CD4-positive, alpha-beta T cell (primary cell): ENCODE measurements at regions not wholly inside any gene's neighbourhood (a gene's known extent, or its start where the extent isn't known, plus 50 kb on each side); places are given as distances from the start of the nearest gene placed in this dataset.
A peak's percentile ranks its signal among the peaks of the same experiment; 100 is the strongest.

Experiments used
- ATAC-seq: fragments of 200-7000 bp; cut with Tn5 transposase; one replicate; pipeline ENCODE4 v1.10.0; 2022; ENCODE audit warnings: mild to moderate bottlenecking; ENCODE audit not compliant: poor library complexity
- CTCF ChIA-PET: fragments of 350-600 bp; sonication (Branson Sonifier 250); formaldehyde crosslinking; loops from one replicate; lab custom pipeline; 2021; ENCODE audit warnings: antibody characterized with exemption, inconsistent platforms; lab: Charles Lee
- POLR2A ChIA-PET: fragments of 350-600 bp; sonication (Branson Sonifier 250); formaldehyde crosslinking; loops from one replicate; lab custom pipeline; 2021; ENCODE audit warnings: antibody characterized with exemption, inconsistent platforms; lab: Charles Lee
- DNase-seq, 14 experiments: peaks; one replicate each; pipeline ENCODE4 v3.0.0-alpha.2; 2013 to 2020; ENCODE audit warnings: mixed read lengths in 2 of 14
- H3K27ac ChIP-seq, 2 donors: one replicate each; pipeline versions ENCODE4 v1.5.1 to v1.7.0; 2013; ENCODE audit warnings: low read length in 2 of 2, low read depth in 1 of 2, mild to moderate bottlenecking in 1 of 2
- H3K27me3 ChIP-seq, 2 experiments: 1 replicate in 1 of 2; 2 replicates in 1 of 2; pipeline versions ENCODE4 v1.6.1 to v1.7.0; 2013; ENCODE audit warnings: low read length in 2 of 2, control low read depth in 1 of 2, mild to moderate bottlenecking in 1 of 2, moderate library complexity in 1 of 2; ENCODE audit not compliant: insufficient read depth in 2 of 2, control insufficient read depth in 1 of 2
- H3K36me3 ChIP-seq: one replicate; pipeline ENCODE4 v1.6.1; 2013; ENCODE audit warnings: low read length, control low read depth; ENCODE audit not compliant: insufficient read depth
- H3K4me1 ChIP-seq: one replicate; pipeline ENCODE4 v1.6.1; 2013; ENCODE audit warnings: low read length, control low read depth; ENCODE audit not compliant: insufficient read depth
- H3K4me3 ChIP-seq: one replicate; pipeline ENCODE4 v1.5.1; 2013; ENCODE audit warnings: mild to moderate bottlenecking, low read length, moderate library complexity
- H3K9me3 ChIP-seq, 2 experiments: 1 replicate in 1 of 2; 2 replicates in 1 of 2; pipeline versions ENCODE4 v1.6.1 to v1.7.0; 2013; ENCODE audit warnings: low read length in 2 of 2, mild to moderate bottlenecking in 2 of 2, control low read depth in 1 of 2, moderate library complexity in 1 of 2; ENCODE audit not compliant: control insufficient read depth in 1 of 2, insufficient read depth in 1 of 2
- H3K27ac Mint-ChIP-seq: one replicate; pipeline ENCODE4 v1.8.0; 2020; ENCODE audit warnings: mixed read lengths
- H3K27me3 Mint-ChIP-seq: one replicate; pipeline ENCODE4 v1.8.0; 2021; ENCODE audit warnings: mixed read lengths
- H3K36me3 Mint-ChIP-seq: one replicate; pipeline ENCODE4 v1.8.0; 2021; ENCODE audit warnings: low read depth, mixed read lengths
- H3K4me1 Mint-ChIP-seq: one replicate; pipeline ENCODE4 v1.8.0; 2021; ENCODE audit warnings: low read depth, mixed read lengths
- H3K4me3 Mint-ChIP-seq: one replicate; pipeline ENCODE4 v1.8.0; 2020; ENCODE audit warnings: mild to moderate bottlenecking, mixed read lengths
- H3K9me3 Mint-ChIP-seq: one replicate; pipeline ENCODE4 v1.8.0; 2020; ENCODE audit warnings: mixed read lengths
- CTCF ChIP-seq: fragments of 200-600 bp; IDR thresholded peaks from one replicate; pipeline ENCODE4 v1.8.0; 2022; ENCODE audit warnings: antibody characterized with exemption, mild to moderate bottlenecking
- intact Hi-C, 2 experiments: fragments of 100-400 bp; cut with DNase I in 1 of 2; cut with micrococcal nuclease in 1 of 2; formaldehyde crosslinking; loops; one replicate each; pipeline versions ENCODE4 v1.15.1 to v1.9.0; 2023 to 2025; cut with DNase I, micrococcal nuclease

- Histone ChIP-seq H3K9me3 (no peaks in the 10 kb centered on the region), H3K27me3 (no peaks in the 10 kb centered on the region), H3K27ac (no peak overlapping the region), H3K4me1 (peaks cover under 1% of the 10 kb centered on the region), H3K36me3 (no peaks in the 10 kb centered on the region), H3K4me3 (no peak overlapping the region)
- H3K27me3 Mint-ChIP-seq, result no peaks in the 10 kb centered on the region
- ChIA-PET CTCF (no interaction called here), POLR2A (no interaction called here)
- no peaks in the 10 kb centered on the region for H3K9me3 Mint-ChIP-seq
- DNase-seq, result no peak
- H3K4me1 Mint-ChIP-seq, result no peaks in the 10 kb centered on the region
- H3K4me3 Mint-ChIP-seq, result no peak overlapping the region
- H3K27ac Mint-ChIP-seq, result no peak overlapping the region
- no peaks in the 10 kb centered on the region for H3K36me3 Mint-ChIP-seq
- TF ChIP-seq CTCF, result no peak
- no peak for ATAC-seq
- intact Hi-C loops, result no loop called here
These were observed 60.5 kb upstream of the C1GALT1C1 start for GRCh38 chrX:120690344-120690743.

- Histone ChIP-seq H3K27ac (no peak overlapping the region), H3K4me3 (no peak overlapping the region), H3K27me3 (no peaks in the 10 kb centered on the region), H3K4me1 (no peaks in the 10 kb centered on the region), H3K9me3 (no peaks in the 10 kb centered on the region), H3K36me3 (no peaks in the 10 kb centered on the region)
- peak overlapping the region; percentile 5 for H3K4me3 Mint-ChIP-seq
- DNase-seq (no peak), ATAC-seq (no peak)
- CTCF ChIA-PET, result no interaction called here
- peaks cover 9% of the 10 kb centered on the region for H3K4me1 Mint-ChIP-seq
- TF ChIP-seq CTCF, result no peak
- H3K27ac Mint-ChIP-seq, result no peak overlapping the region
- no peaks in the 10 kb centered on the region for H3K36me3 Mint-ChIP-seq
- intact Hi-C loops, result loop anchor here in 1 of 2 experiments (5.0 kb wide), 1 partner anchor 82 kb away; no protein-coding TSS in a partner anchor
- no peaks in the 10 kb centered on the region for H3K27me3 Mint-ChIP-seq
- POLR2A ChIA-PET, result interaction anchor here (1.0 kb wide), 1 partner anchor 73 kb away, joined by 3 read pairs; no protein-coding TSS in a partner anchor
- H3K9me3 Mint-ChIP-seq, result no peaks in the 10 kb centered on the region
These were observed 50.2 kb upstream of the C1GALT1C1 start for GRCh38 chrX:120680090-120680489.
